Upper lobe of left lung (tissue), 6 donors: ENCODE measurements at regions not wholly inside any gene's neighbourhood (a gene's known extent, or its start where the extent isn't known, plus 50 kb on each side); places are given as distances from the start of the nearest gene placed in this dataset.

Source experiments
- ATAC-seq, 2 donors: fragments of 200-7000 bp; cut with Tn5 transposase; one replicate each; pipeline ENCODE4 v1.9.1; 2022; ENCODE audit warnings: mild to moderate bottlenecking in 2 of 2, moderate library complexity in 2 of 2; ENCODE audit not compliant: low FRiP score in 2 of 2
- DNase-seq, 2 donors: peaks; one replicate each; pipeline ENCODE4 v3.0.0-alpha.2; 2019 to 2020
- H3K27ac ChIP-seq, 4 donors: fragments of 200-600 bp; sonication (generic); one replicate each; pipeline ENCODE4 v1.5.1; 2016 to 2019
- H3K27me3 ChIP-seq, 4 donors: fragments of 200-600 bp; sonication (generic); one replicate each; pipeline ENCODE4 v1.5.1; 2017 to 2019
- H3K36me3 ChIP-seq, 4 donors: fragments of 200-600 bp; sonication (generic); one replicate each; pipeline ENCODE4 v1.5.1; 2016 to 2019
- H3K4me1 ChIP-seq, 4 donors: fragments of 200-600 bp; sonication (generic); one replicate each; pipeline ENCODE4 v1.5.1; 2018 to 2019
- H3K4me3 ChIP-seq, 4 donors: fragments of 200-600 bp; sonication (generic); one replicate each; pipeline ENCODE4 v1.5.1; 2017 to 2019; ENCODE audit warnings: mild to moderate bottlenecking in 2 of 4, moderate library complexity in 1 of 4
- H3K9me3 ChIP-seq, 4 donors: fragments of 200-600 bp; sonication (generic); one replicate each; pipeline ENCODE4 v1.5.1; 2018 to 2019
- EP300 ChIP-seq, 4 donors: sonication (generic); formaldehyde crosslinking; IDR thresholded peaks; one replicate each; pipeline ENCODE4 v1.5.1; 2017; ENCODE audit warnings: antibody characterized with exemption in 4 of 4, control low read depth in 2 of 4
- POLR2A ChIP-seq, 4 donors: fragments of 450-650 bp; IDR thresholded peaks; one replicate each; pipeline ENCODE4 v1.5.1; 2016 to 2017; ENCODE audit warnings: antibody characterized with exemption in 4 of 4, mild to moderate bottlenecking in 2 of 4
- POLR2AphosphoS5 ChIP-seq, 2 donors: sonication (generic); formaldehyde crosslinking; IDR thresholded peaks; one replicate each; pipeline ENCODE4 v1.5.1; 2017; ENCODE audit warnings: antibody characterized with exemption in 2 of 2
- WGBS, 2 donors: methylation state at CpG; one replicate each; pipeline ENCODE4 v1.1.5; 2017 to 2018; 5-methylcytosine and 5-hydroxymethylcytosine counted together
- TF ChIP-seq, protein P1 (sequence below), 6 experiments: fragments of 450-650 bp in 4 of 6; fragments of 200-600 bp in 2 of 6; sonication (generic) in 2 of 6; IDR thresholded peaks; one replicate each; pipeline ENCODE4 v1.5.1; 2016 to 2019; ENCODE audit warnings: antibody characterized with exemption in 6 of 6
- donor health status: DM: no; HTN: no; CAD: no; lungs with moderate emphysema.
- donor health status: DM: no; HTN: yes; CAD: no; lungs with severe emphysema.

DNA sequence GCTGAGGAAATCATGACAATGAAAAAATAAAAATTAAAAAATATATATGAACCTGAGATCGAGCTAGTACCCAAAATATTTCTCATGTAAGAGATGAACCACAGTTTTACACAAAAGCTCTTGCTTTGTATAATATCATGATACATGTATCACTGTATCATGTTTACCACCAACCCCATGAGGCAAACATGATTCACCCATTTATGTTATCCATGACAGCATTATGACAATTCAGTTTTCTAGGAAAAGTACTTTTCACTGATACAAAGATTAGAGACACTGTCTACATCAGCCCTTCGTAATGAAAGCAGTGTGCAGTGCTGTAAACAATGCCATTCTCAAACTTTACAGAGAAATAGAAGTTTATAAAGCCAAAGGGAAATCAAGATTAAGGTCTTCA is 852.5 kb upstream of the LRRC4C start:
- Histone ChIP-seq H3K27me3 (no peaks in the 10 kb centered on the region), H3K27ac (no peak overlapping the region), H3K4me1 (no peaks in the 10 kb centered on the region), H3K36me3 (no peaks in the 10 kb centered on the region), H3K4me3 (no peak overlapping the region), H3K9me3 (no peaks in the 10 kb centered on the region)
- ATAC-seq: no peak
- TF ChIP-seq, protein P1, sequence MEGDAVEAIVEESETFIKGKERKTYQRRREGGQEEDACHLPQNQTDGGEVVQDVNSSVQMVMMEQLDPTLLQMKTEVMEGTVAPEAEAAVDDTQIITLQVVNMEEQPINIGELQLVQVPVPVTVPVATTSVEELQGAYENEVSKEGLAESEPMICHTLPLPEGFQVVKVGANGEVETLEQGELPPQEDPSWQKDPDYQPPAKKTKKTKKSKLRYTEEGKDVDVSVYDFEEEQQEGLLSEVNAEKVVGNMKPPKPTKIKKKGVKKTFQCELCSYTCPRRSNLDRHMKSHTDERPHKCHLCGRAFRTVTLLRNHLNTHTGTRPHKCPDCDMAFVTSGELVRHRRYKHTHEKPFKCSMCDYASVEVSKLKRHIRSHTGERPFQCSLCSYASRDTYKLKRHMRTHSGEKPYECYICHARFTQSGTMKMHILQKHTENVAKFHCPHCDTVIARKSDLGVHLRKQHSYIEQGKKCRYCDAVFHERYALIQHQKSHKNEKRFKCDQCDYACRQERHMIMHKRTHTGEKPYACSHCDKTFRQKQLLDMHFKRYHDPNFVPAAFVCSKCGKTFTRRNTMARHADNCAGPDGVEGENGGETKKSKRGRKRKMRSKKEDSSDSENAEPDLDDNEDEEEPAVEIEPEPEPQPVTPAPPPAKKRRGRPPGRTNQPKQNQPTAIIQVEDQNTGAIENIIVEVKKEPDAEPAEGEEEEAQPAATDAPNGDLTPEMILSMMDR (IDR thresholded peaks at IDR 0.05): no peak
- no peak for TF ChIP-seq EP300 (IDR thresholded peaks at IDR 0.05)
- no peak for TF ChIP-seq POLR2A (IDR thresholded peaks at IDR 0.05)
- no peak for TF ChIP-seq POLR2AphosphoS5 (IDR thresholded peaks at IDR 0.05)
- 57 to 71% methylated on average over 2 of the region's 2 CpGs for WGBS, 2 donors
- no peak for DNase-seq

DNA sequence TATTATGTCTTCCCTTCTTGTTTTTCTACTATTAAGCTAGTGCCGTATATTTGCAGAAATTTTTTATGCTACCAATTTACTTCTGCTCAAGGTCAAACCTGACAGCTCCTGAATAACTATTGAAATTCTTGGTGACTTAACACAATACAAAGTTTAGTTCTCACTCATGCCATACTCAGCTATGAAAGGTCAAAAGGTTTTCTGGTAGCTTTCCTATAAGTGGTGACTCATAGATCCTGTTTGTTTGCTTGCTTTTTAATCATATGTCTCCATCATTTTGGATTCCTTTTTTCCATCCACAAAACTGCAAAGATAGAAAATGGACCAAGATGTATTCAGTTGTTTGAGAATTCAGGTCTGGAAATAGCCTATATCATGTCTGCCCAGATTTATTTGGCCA is 855.8 kb upstream of the LRRC4C start:
- no peaks in the 10 kb centered on the region for H3K36me3 ChIP-seq
- H3K4me3 ChIP-seq: no peak overlapping the region
- no peaks in the 10 kb centered on the region for H3K27me3 ChIP-seq
- WGBS, 2 donors: 74% methylated on average over 1 of the region's 1 CpG
- H3K9me3 ChIP-seq: no peaks in the 10 kb centered on the region
- no peak overlapping the region for H3K27ac ChIP-seq
- DNase-seq (no peak), ATAC-seq (no peak)
- H3K4me1 ChIP-seq: no peaks in the 10 kb centered on the region
- TF ChIP-seq, protein P1 (IDR thresholded peaks at IDR 0.05): no peak
- TF ChIP-seq EP300 (IDR thresholded peaks at IDR 0.05): no peak
- TF ChIP-seq POLR2A (IDR thresholded peaks at IDR 0.05): no peak
- TF ChIP-seq POLR2AphosphoS5 (IDR thresholded peaks at IDR 0.05): no peak

DNA sequence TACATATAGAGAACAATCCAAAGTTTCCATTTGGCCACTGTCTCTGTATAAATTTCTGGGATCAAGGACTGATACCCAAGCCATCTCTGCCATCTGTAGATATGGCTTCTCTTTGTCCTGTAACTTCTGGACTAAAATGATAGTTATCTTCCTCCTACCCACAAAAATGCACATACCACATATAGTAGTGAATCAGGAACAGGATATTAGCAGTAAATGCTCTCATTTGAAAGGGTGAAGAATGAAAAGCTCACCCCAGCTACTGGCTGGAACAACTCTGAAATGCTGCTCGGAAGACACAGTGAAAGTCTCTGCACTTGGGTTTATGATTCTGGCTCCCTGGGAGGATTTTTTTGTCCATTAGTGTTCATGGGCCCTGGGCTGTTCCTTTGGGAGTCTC is 856.4 kb upstream of the LRRC4C start:
- no peaks in the 10 kb centered on the region for H3K4me1 ChIP-seq
- no peaks in the 10 kb centered on the region for H3K9me3 ChIP-seq
- TF ChIP-seq, protein P1 (IDR thresholded peaks at IDR 0.05): no peak
- no peak for TF ChIP-seq POLR2A (IDR thresholded peaks at IDR 0.05)
- TF ChIP-seq POLR2AphosphoS5 (IDR thresholded peaks at IDR 0.05): no peak
- no peak for TF ChIP-seq EP300 (IDR thresholded peaks at IDR 0.05)
- no peak overlapping the region for H3K27ac ChIP-seq
- WGBS, 2 donors: 82 to 100% methylated on average over 1 of the region's 1 CpG
- no peak overlapping the region for H3K4me3 ChIP-seq
- H3K27me3 ChIP-seq: no peaks in the 10 kb centered on the region
- ATAC-seq: no peak
- no peaks in the 10 kb centered on the region for H3K36me3 ChIP-seq
- DNase-seq: no peak

DNA sequence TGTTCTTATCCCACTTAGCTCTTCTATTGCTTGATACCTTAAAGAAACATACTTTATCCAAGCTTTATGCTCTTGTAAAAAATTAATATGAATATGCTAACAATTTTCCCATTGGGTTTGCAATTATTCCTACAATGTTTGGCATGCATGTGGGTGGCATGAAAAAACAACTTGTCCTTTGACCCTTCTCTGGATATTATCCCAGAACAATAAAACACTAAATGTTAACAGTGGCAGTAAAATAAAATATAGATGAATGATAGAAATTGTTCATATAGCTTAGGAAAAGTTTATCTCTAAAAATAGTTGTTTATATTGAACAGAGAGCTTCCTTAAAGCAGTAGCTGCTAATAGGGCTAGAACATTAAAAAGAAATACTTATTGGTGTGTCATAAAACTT is 860.5 kb upstream of the LRRC4C start:
- no peaks in the 10 kb centered on the region for H3K27me3 ChIP-seq
- no peak for TF ChIP-seq POLR2AphosphoS5 (IDR thresholded peaks at IDR 0.05)
- no peaks in the 10 kb centered on the region for H3K9me3 ChIP-seq
- no peak for DNase-seq
- no peak for ATAC-seq
- no peaks in the 10 kb centered on the region for H3K4me1 ChIP-seq
- H3K36me3 ChIP-seq: no peaks in the 10 kb centered on the region
- H3K4me3 ChIP-seq: no peak overlapping the region
- no peak overlapping the region for H3K27ac ChIP-seq

DNA sequence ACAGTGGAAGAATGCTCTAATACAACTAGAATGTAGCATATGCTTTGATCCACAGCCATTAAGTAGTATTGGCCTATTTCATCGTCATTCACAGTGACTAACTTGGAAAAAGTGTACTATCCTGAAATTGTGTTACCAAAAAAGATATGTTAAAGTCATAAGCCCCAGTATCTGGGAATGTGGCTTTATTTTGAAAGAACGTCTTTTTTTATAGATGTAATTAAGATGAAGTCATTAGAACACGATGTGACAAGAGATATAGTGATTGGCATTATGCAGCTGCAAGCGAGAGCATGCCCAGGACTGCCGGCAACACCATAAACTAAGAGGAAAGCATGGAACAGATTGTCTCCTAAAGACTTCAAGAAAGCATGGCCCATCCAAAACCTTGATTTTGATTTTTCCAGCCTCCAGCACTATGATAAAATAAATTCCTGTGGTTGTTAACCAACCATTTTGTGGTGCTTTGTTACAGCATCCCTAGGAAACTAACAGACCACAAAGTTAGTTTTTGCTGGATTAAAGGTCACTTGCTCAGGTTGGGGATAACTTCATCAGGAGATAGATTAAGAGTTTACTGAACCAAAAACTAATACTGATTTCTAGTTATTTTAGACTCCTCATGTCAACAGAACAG is 870.6 kb upstream of the LRRC4C start:
- no peak overlapping the region for H3K27ac ChIP-seq
- H3K9me3 ChIP-seq: peaks cover 0 to 5% (median 0%) of the 10 kb centered on the region in 4 donors
- DNase-seq: no peak
- TF ChIP-seq EP300 (IDR thresholded peaks at IDR 0.05) (no peak), POLR2AphosphoS5 (IDR thresholded peaks at IDR 0.05) (no peak), POLR2A (IDR thresholded peaks at IDR 0.05) (no peak)
- TF ChIP-seq, protein P1 (IDR thresholded peaks at IDR 0.05): no peak
- no peaks in the 10 kb centered on the region for H3K27me3 ChIP-seq
- H3K4me3 ChIP-seq: no peak overlapping the region
- no peaks in the 10 kb centered on the region for H3K4me1 ChIP-seq
- ATAC-seq: no peak
- H3K36me3 ChIP-seq: no peaks in the 10 kb centered on the region
- 47 to 60% methylated on average over 5 of the region's 5 CpGs for WGBS, 2 donors
